ENCODE measurements at regions not wholly inside any gene's neighbourhood (a gene's known extent, or its start where the extent isn't known, plus 50 kb on each side); places are given as distances from the start of the nearest gene placed in this dataset.

GRCh38 chr14:43522901-43523300 lies 984.2 kb downstream of the FSCB start:
- dilution Hi-C loops (cut with HindIII; ENCODE audit: low sequenced_read_pairs, unreplicated experiment) (no loop called here), intact Hi-C loops (cut with micrococcal nuclease) (no loop called here), in situ Hi-C loops (cut with MboI; ENCODE audit: low sequenced_read_pairs) (no loop called here)
- Histone ChIP-seq H4K20me1 (ENCODE audit: insufficient read depth, low read length) (no peaks in the 10 kb centered on the region), H3K79me1 (ENCODE audit: low read depth in 1 of 2, low read length in 2 of 2) (no peaks in the 10 kb centered on the region), H4K91ac (ENCODE audit: insufficient read depth, low read depth, low read length) (no peak overlapping the region), H3K9me3 (ENCODE audit: control insufficient read depth, insufficient read depth, low read length) (no peaks in the 10 kb centered on the region), H3K36me3 (ENCODE audit: control insufficient read depth, insufficient read depth, low read length) (no peaks in the 10 kb centered on the region), H2BK20ac (ENCODE audit: low read depth, low read length) (no peak overlapping the region), H3K4me2 (ENCODE audit: low read depth, low read length) (no peak overlapping the region), H3K4me3 (ENCODE audit: insufficient read depth, low read depth, low read length) (no peak overlapping the region), H2BK15ac (ENCODE audit: low read depth, low read length) (no peak overlapping the region), H4K8ac (ENCODE audit: low read depth in 2 of 2, low read length in 2 of 2) (no peak overlapping the region), H2BK120ac (ENCODE audit: low read depth, low read length) (no peak overlapping the region), H2AK5ac (ENCODE audit: low read depth, low read length) (no peak overlapping the region), H2BK5ac (ENCODE audit: low read depth, low read length, poor library complexity, severe bottlenecking) (no peak overlapping the region), H2AK9ac (replicated peaks; ENCODE audit: low read depth, low read length, poor library complexity) (no peak overlapping the region), H3K27ac (ENCODE audit: insufficient read depth, low read length) (no peak overlapping the region), H3K23ac (ENCODE audit: low read depth, low read length) (no peak overlapping the region), H3K56ac (ENCODE audit: extremely low read depth, insufficient read depth, low read length) (no peak overlapping the region), H3K4me1 (ENCODE audit: control insufficient read depth, insufficient read depth, low read length) (no peaks in the 10 kb centered on the region), H4K5ac (ENCODE audit: low read depth, low read length) (no peak overlapping the region), H3K18ac (ENCODE audit: low read depth, low read length) (no peak overlapping the region), H3K9ac (ENCODE audit: low read depth, low read length) (no peak overlapping the region), H2AFZ (replicated peaks; ENCODE audit: low read length, poor library complexity) (no peak overlapping the region), H3K27me3 (ENCODE audit: control insufficient read depth, insufficient read depth, low read length) (no peaks in the 10 kb centered on the region), H3K9me1 (ENCODE audit: insufficient read depth, low read length) (no peaks in the 10 kb centered on the region), H3K4ac (ENCODE audit: low read depth, low read length) (no peak overlapping the region), H3K14ac (replicated peaks; ENCODE audit: low read depth, low read length) (no peak overlapping the region)
- no peak for TF ChIP-seq MAZ (IDR thresholded peaks at IDR 0.05; ENCODE audit: borderline replicate concordance, low read depth, low read length)
- no peak for TF ChIP-seq BHLHE40 (IDR thresholded peaks at IDR 0.05; ENCODE audit: low read depth, low read length)
- no peak for TF ChIP-seq RFX5 (IDR thresholded peaks at IDR 0.05; ENCODE audit: low read depth, low read length)
- no peak for TF ChIP-seq MXI1 (IDR thresholded peaks at IDR 0.05; ENCODE audit: borderline replicate concordance, low read depth, low read length)
- TF ChIP-seq CEBPB (IDR thresholded peaks at IDR 0.05; ENCODE audit: low read depth, low read length) = no peak
- TF ChIP-seq, protein P1, sequence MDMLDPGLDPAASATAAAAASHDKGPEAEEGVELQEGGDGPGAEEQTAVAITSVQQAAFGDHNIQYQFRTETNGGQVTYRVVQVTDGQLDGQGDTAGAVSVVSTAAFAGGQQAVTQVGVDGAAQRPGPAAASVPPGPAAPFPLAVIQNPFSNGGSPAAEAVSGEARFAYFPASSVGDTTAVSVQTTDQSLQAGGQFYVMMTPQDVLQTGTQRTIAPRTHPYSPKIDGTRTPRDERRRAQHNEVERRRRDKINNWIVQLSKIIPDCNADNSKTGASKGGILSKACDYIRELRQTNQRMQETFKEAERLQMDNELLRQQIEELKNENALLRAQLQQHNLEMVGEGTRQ (IDR thresholded peaks at IDR 0.05; ENCODE audit: low read depth, low read length) = no peak
- no peak for TF ChIP-seq MAFK (IDR thresholded peaks at IDR 0.05; ENCODE audit: low read depth, low read length)
- TF ChIP-seq, protein P2, sequence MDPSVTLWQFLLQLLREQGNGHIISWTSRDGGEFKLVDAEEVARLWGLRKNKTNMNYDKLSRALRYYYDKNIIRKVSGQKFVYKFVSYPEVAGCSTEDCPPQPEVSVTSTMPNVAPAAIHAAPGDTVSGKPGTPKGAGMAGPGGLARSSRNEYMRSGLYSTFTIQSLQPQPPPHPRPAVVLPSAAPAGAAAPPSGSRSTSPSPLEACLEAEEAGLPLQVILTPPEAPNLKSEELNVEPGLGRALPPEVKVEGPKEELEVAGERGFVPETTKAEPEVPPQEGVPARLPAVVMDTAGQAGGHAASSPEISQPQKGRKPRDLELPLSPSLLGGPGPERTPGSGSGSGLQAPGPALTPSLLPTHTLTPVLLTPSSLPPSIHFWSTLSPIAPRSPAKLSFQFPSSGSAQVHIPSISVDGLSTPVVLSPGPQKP (IDR thresholded peaks at IDR 0.05; ENCODE audit: borderline replicate concordance, low read depth, low read length) = no peak
- no peak for TF ChIP-seq CHD1 (IDR thresholded peaks at IDR 0.05; ENCODE audit: low read depth, low read length)
- TF ChIP-seq POLR2A (IDR thresholded peaks at IDR 0.05; ENCODE audit: low read depth, low read length) = no peak
- TF ChIP-seq NFE2L2 (IDR thresholded peaks at IDR 0.05; ENCODE audit: low read depth, low read length) = no peak
- TF ChIP-seq RAD21 (IDR thresholded peaks at IDR 0.05; ENCODE audit: low read length) = no peak
- no peak for TF ChIP-seq CTCF (conservative IDR thresholded peaks at IDR 0.05; ENCODE audit: low read depth, low read length)
- no peak for TF ChIP-seq RCOR1 (IDR thresholded peaks at IDR 0.05; ENCODE audit: insufficient replicate concordance, low read length)
- no peak for TF ChIP-seq FOS (IDR thresholded peaks at IDR 0.05; ENCODE audit: low read depth, low read length)
- TF ChIP-seq SMC3 (IDR thresholded peaks at IDR 0.05; ENCODE audit: low read depth, low read length) = no peak
- ATAC-seq (ENCODE audit: low read depth) = no peak
- no TSS peak for BruUV-seq (replicated peaks)
- no peak for DNase-seq
- POLR2A ChIA-PET (ENCODE audit: unreplicated experiment) = no interaction called here
- WGBS, 2 experiments (ENCODE audit: extremely low coverage in 2 of 2, insufficient read length in 1 of 2) = no CpG with 5 or more reads among the region's 4 CpGs
- CTCF ChIA-PET = no interaction called here
